Esophagus squamous epithelium (tissue), 4 donors: ENCODE measurements at regions not wholly inside any gene's neighbourhood (a gene's known extent, or its start where the extent isn't known, plus 50 kb on each side); places are given as distances from the start of the nearest gene placed in this dataset.

Source experiments
- POLR2A ChIP-seq, 4 donors: fragments of 450-650 bp; IDR thresholded peaks; one replicate each; pipeline ENCODE4 v1.6.1; 2017; ENCODE audit warnings: antibody characterized with exemption in 4 of 4, mild to moderate bottlenecking in 4 of 4, moderate library complexity in 3 of 4
- TF ChIP-seq, protein P1 (sequence below), 6 experiments: fragments of 450-650 bp in 4 of 6; fragments of 200-600 bp in 2 of 6; sonication (generic) in 2 of 6; IDR thresholded peaks; one replicate each; pipeline ENCODE4 v1.5.1; 2016 to 2019; ENCODE audit warnings: antibody characterized with exemption in 6 of 6, mild to moderate bottlenecking in 4 of 6, moderate library complexity in 4 of 6

DNA sequence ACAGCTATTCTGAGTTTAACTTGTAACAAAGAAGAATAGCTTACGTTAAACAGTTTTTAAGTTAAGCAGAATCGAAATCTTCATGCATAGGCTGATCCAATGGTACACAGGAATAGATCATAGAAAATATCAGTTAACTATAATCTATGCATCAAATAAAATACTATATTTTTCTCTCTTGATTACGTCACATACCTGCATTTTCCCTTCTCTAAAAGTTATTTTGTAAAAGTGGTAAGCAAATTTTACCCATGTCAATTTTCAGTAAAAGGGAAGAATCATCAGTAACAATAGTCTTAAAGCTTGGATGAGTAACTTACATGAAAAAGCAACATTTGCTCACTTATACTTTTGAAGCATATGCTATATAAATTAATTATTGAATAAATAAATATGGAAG lies 692.4 kb downstream of the FAT4 start:
- TF ChIP-seq, protein P1, sequence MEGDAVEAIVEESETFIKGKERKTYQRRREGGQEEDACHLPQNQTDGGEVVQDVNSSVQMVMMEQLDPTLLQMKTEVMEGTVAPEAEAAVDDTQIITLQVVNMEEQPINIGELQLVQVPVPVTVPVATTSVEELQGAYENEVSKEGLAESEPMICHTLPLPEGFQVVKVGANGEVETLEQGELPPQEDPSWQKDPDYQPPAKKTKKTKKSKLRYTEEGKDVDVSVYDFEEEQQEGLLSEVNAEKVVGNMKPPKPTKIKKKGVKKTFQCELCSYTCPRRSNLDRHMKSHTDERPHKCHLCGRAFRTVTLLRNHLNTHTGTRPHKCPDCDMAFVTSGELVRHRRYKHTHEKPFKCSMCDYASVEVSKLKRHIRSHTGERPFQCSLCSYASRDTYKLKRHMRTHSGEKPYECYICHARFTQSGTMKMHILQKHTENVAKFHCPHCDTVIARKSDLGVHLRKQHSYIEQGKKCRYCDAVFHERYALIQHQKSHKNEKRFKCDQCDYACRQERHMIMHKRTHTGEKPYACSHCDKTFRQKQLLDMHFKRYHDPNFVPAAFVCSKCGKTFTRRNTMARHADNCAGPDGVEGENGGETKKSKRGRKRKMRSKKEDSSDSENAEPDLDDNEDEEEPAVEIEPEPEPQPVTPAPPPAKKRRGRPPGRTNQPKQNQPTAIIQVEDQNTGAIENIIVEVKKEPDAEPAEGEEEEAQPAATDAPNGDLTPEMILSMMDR (IDR thresholded peaks at IDR 0.05) = no peak
- TF ChIP-seq POLR2A (IDR thresholded peaks at IDR 0.05) = no peak
